NCI-H1417 (cell line): ENCODE measurements at regions not wholly inside any gene's neighbourhood (a gene's known extent, or its start where the extent isn't known, plus 50 kb on each side); places are given as distances from the start of the nearest gene placed in this dataset.

Experiments
- DNase-seq, 3 experiments: peaks; one replicate each; lab custom pipeline; 2025; lab: John Stamatoyannopoulos, UW

GRCh38 chr3:115475178-115476041 is 147.9 kb upstream of the GAP43 start:
- no peak for DNase-seq

GRCh38 chr3:115476472-115476871 is 146.8 kb upstream of the GAP43 start:
- no peak for DNase-seq

GRCh38 chr3:115478359-115478758 is 145.0 kb upstream of the GAP43 start:
- no peak for DNase-seq

- no peak for DNase-seq
Measured at GRCh38 chr3:115486880-115487279, 136.4 kb upstream of the GAP43 start.

- DNase-seq: no peak
Measured at GRCh38 chr3:115487968-115488367, 135.3 kb upstream of the GAP43 start.

- DNase-seq: no peak
Measured at GRCh38 chr3:115488409-115488808, 134.9 kb upstream of the GAP43 start.

GRCh38 chr3:115494826-115495225 is 128.5 kb upstream of the GAP43 start:
- DNase-seq: peak; percentile 18 to 79 (median 48)

- DNase-seq: no peak
Measured at GRCh38 chr3:115498421-115498820, 124.9 kb upstream of the GAP43 start.

GRCh38 chr3:115498898-115499297 is 124.4 kb upstream of the GAP43 start:
- no peak for DNase-seq

- DNase-seq: no peak
Measured at GRCh38 chr3:115499666-115500065, 123.6 kb upstream of the GAP43 start.

GRCh38 chr3:115500795-115501194 is 122.5 kb upstream of the GAP43 start:
- DNase-seq: no peak

GRCh38 chr3:115502128-115502527 is 121.2 kb upstream of the GAP43 start:
- peak in 2 of 3 experiments; percentile 12 to 58 for DNase-seq

- DNase-seq: peak; percentile 19 to 62 (median 46)
Measured at GRCh38 chr3:115503394-115503793, 119.9 kb upstream of the GAP43 start.

- DNase-seq: peak in 1 of 3 experiments; percentile 6
Measured at GRCh38 chr3:115508562-115508961, 114.7 kb upstream of the GAP43 start.

GRCh38 chr3:115512565-115513415 is 110.5 kb upstream of the GAP43 start:
- DNase-seq: peak; percentile 77 to 93 (median 78)

GRCh38 chr3:115513416-115513800 is 109.9 kb upstream of the GAP43 start:
- DNase-seq: no peak

GRCh38 chr3:115517457-115518050 is 105.8 kb upstream of the GAP43 start:
- no peak for DNase-seq

GRCh38 chr3:115518100-115518852 is 105.0 kb upstream of the GAP43 start:
- DNase-seq: peak in 2 of 3 experiments; percentile 21 to 78

GRCh38 chr3:115520241-115520640 is 103.1 kb upstream of the GAP43 start:
- DNase-seq: no peak

- no peak for DNase-seq
Measured at GRCh38 chr3:115520651-115521245, 102.6 kb upstream of the GAP43 start.

- DNase-seq: no peak
Measured at GRCh38 chr3:115523458-115523857, 99.9 kb upstream of the GAP43 start.
